IMR-90 (cell line): ENCODE measurements at regions not wholly inside any gene's neighbourhood (a gene's known extent, or its start where the extent isn't known, plus 50 kb on each side); places are given as distances from the start of the nearest gene placed in this dataset.

Experiments
- ATAC-seq: fragments of 200-7000 bp; cut with Tn5 transposase; 2 replicates; pipeline ENCODE4 v1.9.1; 2020; ENCODE audit warnings: low read depth, mild to moderate bottlenecking, moderate library complexity
- BruUV-seq: library from RNA; stranded (reverse); fragments of 400-500 nt; replicated peaks from 2 replicates; lab custom pipeline; 2021; lab: Mats Ljungman, UMichigan
- CTCF ChIA-PET: fragments of 300-600 bp; formaldehyde crosslinking; extraction: SDS; loops from one replicate; lab custom pipeline; 2021; ENCODE audit warnings: antibody characterized with exemption; lab: Yijun Ruan, JAX
- POLR2A ChIA-PET: fragments of 300-600 bp; sonication (Branson Sonifier 250); formaldehyde crosslinking; loops from one replicate; lab custom pipeline; 2022; ENCODE audit warnings: antibody characterized with exemption; ENCODE audit not compliant: unreplicated experiment; lab: Charles Lee
- DNase-seq: peaks from one replicate; pipeline ENCODE4 v3.0.0; 2013
- H2AFZ ChIP-seq: replicated peaks from 2 replicates; pipeline ENCODE3; 2013; ENCODE audit warnings: low read length, mild to moderate bottlenecking; ENCODE audit not compliant: poor library complexity
- H2AK5ac ChIP-seq: 2 replicates; pipeline ENCODE4 v1.6.1; 2013; ENCODE audit warnings: low read depth, low read length, inconsistent platforms
- H2AK9ac ChIP-seq: replicated peaks from 2 replicates; pipeline ENCODE3; 2013; ENCODE audit warnings: mild to moderate bottlenecking, low read depth, low read length, moderate library complexity; ENCODE audit not compliant: poor library complexity
- H2BK120ac ChIP-seq: 2 replicates; pipeline ENCODE4 v1.6.1; 2013; ENCODE audit warnings: low read depth, low read length, inconsistent platforms
- H2BK15ac ChIP-seq: 3 replicates; pipeline ENCODE4 v1.6.1; 2013; ENCODE audit warnings: low read depth, low read length, inconsistent platforms
- H2BK20ac ChIP-seq: 2 replicates; pipeline ENCODE4 v1.6.1; 2013; ENCODE audit warnings: low read depth, mild to moderate bottlenecking, inconsistent platforms, low read length, moderate library complexity
- H2BK5ac ChIP-seq: 2 replicates; pipeline ENCODE4 v1.6.1; 2013; ENCODE audit warnings: mild to moderate bottlenecking, low read depth, low read length, inconsistent platforms; ENCODE audit not compliant: poor library complexity, severe bottlenecking
- H3K14ac ChIP-seq: replicated peaks from 2 replicates; pipeline ENCODE4 v1.6.1; 2013; ENCODE audit warnings: low read depth, low read length, inconsistent platforms
- H3K18ac ChIP-seq: 2 replicates; pipeline ENCODE4 v1.6.1; 2013; ENCODE audit warnings: low read depth, low read length, control low read depth
- H3K23ac ChIP-seq: 2 replicates; pipeline ENCODE4 v1.6.1; 2013; ENCODE audit warnings: low read depth, low read length, inconsistent platforms
- H3K27ac ChIP-seq: 2 replicates; pipeline ENCODE4 v1.5.1; 2013; ENCODE audit warnings: mild to moderate bottlenecking, control low read depth, low read length; ENCODE audit not compliant: insufficient read depth
- H3K27me3 ChIP-seq: 2 replicates; pipeline ENCODE4 v1.6.1; 2013; ENCODE audit warnings: low read length; ENCODE audit not compliant: control insufficient read depth, insufficient read depth
- H3K36me3 ChIP-seq: 2 replicates; pipeline ENCODE4 v1.6.1; 2013; ENCODE audit warnings: low read length, mixed read lengths; ENCODE audit not compliant: control insufficient read depth, insufficient read depth
- H3K4ac ChIP-seq: 2 replicates; pipeline ENCODE4 v1.6.1; 2013; ENCODE audit warnings: low read depth, low read length, inconsistent platforms
- H3K4me1 ChIP-seq: 2 replicates; pipeline ENCODE4 v1.6.1; 2013; ENCODE audit warnings: low read length, mixed read lengths; ENCODE audit not compliant: control insufficient read depth, insufficient read depth
- H3K4me2 ChIP-seq: 2 replicates; pipeline ENCODE4 v1.6.1; 2013; ENCODE audit warnings: low read depth, mild to moderate bottlenecking, control low read depth, low read length, moderate library complexity
- H3K4me3 ChIP-seq: 2 replicates; pipeline ENCODE4 v1.5.1; 2013; ENCODE audit warnings: low read depth, mild to moderate bottlenecking, control low read depth, low read length, moderate library complexity; ENCODE audit not compliant: insufficient read depth
- H3K56ac ChIP-seq: 2 replicates; pipeline ENCODE4 v1.6.1; 2013; ENCODE audit warnings: low read length, inconsistent platforms; ENCODE audit not compliant: insufficient read depth; ENCODE audit errors: extremely low read depth
- H3K79me1 ChIP-seq, 2 experiments: 2 replicates each; pipeline ENCODE4 v1.6.1; 2013; ENCODE audit warnings: low read length in 2 of 2, inconsistent platforms in 1 of 2, low read depth in 1 of 2
- H3K9ac ChIP-seq: 2 replicates; pipeline ENCODE4 v1.6.1; 2013; ENCODE audit warnings: low read depth, low read length, control low read depth
- H3K9me1 ChIP-seq: 2 replicates; pipeline ENCODE4 v1.6.1; 2013; ENCODE audit warnings: low read length, inconsistent platforms; ENCODE audit not compliant: insufficient read depth
- H3K9me3 ChIP-seq: 2 replicates; pipeline ENCODE4 v1.6.1; 2013; ENCODE audit warnings: low read length; ENCODE audit not compliant: control insufficient read depth, insufficient read depth
- H4K20me1 ChIP-seq: 2 replicates; pipeline ENCODE4 v1.6.1; 2013; ENCODE audit warnings: low read length, inconsistent platforms; ENCODE audit not compliant: insufficient read depth
- H4K5ac ChIP-seq: 2 replicates; pipeline ENCODE4 v1.6.1; 2013; ENCODE audit warnings: mild to moderate bottlenecking, low read depth, low read length, control low read depth
- H4K8ac ChIP-seq, 2 experiments: 2 replicates each; pipeline ENCODE4 v1.6.1; 2013; ENCODE audit warnings: low read depth in 2 of 2, low read length in 2 of 2, control low read depth in 1 of 2, inconsistent platforms in 1 of 2
- H4K91ac ChIP-seq: 2 replicates; pipeline ENCODE4 v1.6.1; 2013; ENCODE audit warnings: low read depth, low read length, inconsistent platforms; ENCODE audit not compliant: insufficient read depth
- CEBPB ChIP-seq: IDR thresholded peaks from 2 replicates; pipeline ENCODE4 v1.6.1; 2012; ENCODE audit warnings: low read depth, low read length, improper control_type of control experiment
- CHD1 ChIP-seq: IDR thresholded peaks from 2 replicates; pipeline ENCODE4 v1.6.1; 2012; ENCODE audit warnings: low read depth, low read length, improper control_type of control experiment
- CTCF ChIP-seq: conservative IDR thresholded peaks from 2 replicates; pipeline ENCODE4 v1.5.1; 2012; ENCODE audit warnings: mild to moderate bottlenecking, low read depth, low read length, improper control_type of control experiment
- ELK1 ChIP-seq: fragments of 150-350 bp; IDR thresholded peaks from 2 replicates; pipeline ENCODE4 v1.6.1; 2016; ENCODE audit warnings: low read depth, mild to moderate bottlenecking, low read length, moderate library complexity, borderline replicate concordance
- FOS ChIP-seq: fragments of 150-350 bp; IDR thresholded peaks from 2 replicates; pipeline ENCODE4 v1.6.1; 2016; ENCODE audit warnings: low read depth, low read length
- MAZ ChIP-seq: IDR thresholded peaks from 2 replicates; pipeline ENCODE4 v1.6.1; 2012; ENCODE audit warnings: low read depth, mild to moderate bottlenecking, low read length, improper control_type of control experiment, moderate library complexity, borderline replicate concordance
- MXI1 ChIP-seq: IDR thresholded peaks from 2 replicates; pipeline ENCODE4 v1.6.1; 2012; ENCODE audit warnings: low read depth, mild to moderate bottlenecking, low read length, moderate library complexity, borderline replicate concordance
- NFE2L2 ChIP-seq: fragments of 150-350 bp; IDR thresholded peaks from 2 replicates; pipeline ENCODE4 v1.6.1; 2016; ENCODE audit warnings: low read depth, mild to moderate bottlenecking, low read length
- POLR2A ChIP-seq: IDR thresholded peaks from 2 replicates; pipeline ENCODE4 v1.6.1; 2012; ENCODE audit warnings: mild to moderate bottlenecking, low read depth, low read length
- RAD21 ChIP-seq: IDR thresholded peaks from 2 replicates; pipeline ENCODE4 v1.6.1; 2012; ENCODE audit warnings: low read length, improper control_type of control experiment
- RCOR1 ChIP-seq: IDR thresholded peaks from 2 replicates; pipeline ENCODE4 v1.6.1; 2012; ENCODE audit warnings: mild to moderate bottlenecking, low read length, improper control_type of control experiment; ENCODE audit not compliant: insufficient replicate concordance
- RFX5 ChIP-seq: IDR thresholded peaks from 2 replicates; pipeline ENCODE4 v1.8.0; 2012; ENCODE audit warnings: low read depth, mild to moderate bottlenecking, low read length, moderate library complexity
- SMC3 ChIP-seq: fragments of 150-350 bp; IDR thresholded peaks from 2 replicates; pipeline ENCODE4 v1.6.1; 2016; ENCODE audit warnings: low read depth, mild to moderate bottlenecking, antibody characterized with exemption, low read length, moderate library complexity
- WGBS, 2 experiments: methylation state at CpG; one replicate each; pipeline versions ENCODE4 v1.1.5 to v1.1.7; 2013; ENCODE audit warnings: missing lambda C conversion rate in 2 of 2; ENCODE audit not compliant: insufficient read length in 1 of 2; ENCODE audit errors: extremely low coverage in 2 of 2; 5-methylcytosine and 5-hydroxymethylcytosine counted together
- dilution Hi-C: fragments of 300-500 bp; cut with HindIII; formaldehyde crosslinking; loops from one replicate; pipeline ENCODE4 v1.14.3; 2018; ENCODE audit warnings: low sequenced_read_pairs; ENCODE audit not compliant: unreplicated experiment
- in situ Hi-C: fragments of 300-500 bp; cut with MboI; formaldehyde crosslinking; loops from 3 replicates; pipeline ENCODE4 v1.14.3; 2019; ENCODE audit warnings: low sequenced_read_pairs, inconsistent platforms, mixed read lengths
- intact Hi-C: fragments of 100-400 bp; cut with micrococcal nuclease; formaldehyde crosslinking; loops from 2 replicates; pipeline ENCODE4 v1.10.0; 2022

- Histone ChIP-seq H3K27me3 (no peaks in the 10 kb centered on the region), H4K91ac (no peak overlapping the region), H3K9ac (no peak overlapping the region), H3K9me3 (peaks cover 3% of the 10 kb centered on the region; the same call in 1 of the 2 replicates), H3K4ac (no peak overlapping the region; the same call in 1 of the 2 replicates), H3K4me3 (no peak overlapping the region), H2BK120ac (no peak overlapping the region), H3K23ac (no peak overlapping the region), H2BK20ac (no peak overlapping the region), H2BK15ac (no peak overlapping the region; the same call in 2 of the 3 replicates), H4K5ac (no peak overlapping the region), H2AK9ac (no peak overlapping the region), H4K20me1 (no peaks in the 10 kb centered on the region), H4K8ac (no peak overlapping the region), H3K4me2 (no peak overlapping the region), H3K14ac (no peak overlapping the region), H2AFZ (no peak overlapping the region), H3K56ac (no peak overlapping the region), H3K36me3 (no peaks in the 10 kb centered on the region), H2BK5ac (no peak overlapping the region), H3K18ac (no peak overlapping the region), H2AK5ac (no peak overlapping the region), H3K9me1 (peaks cover 22% of the 10 kb centered on the region), H3K4me1 (peaks cover 21% of the 10 kb centered on the region), H3K27ac (no peak overlapping the region), H3K79me1 (no peaks in the 10 kb centered on the region)
- dilution Hi-C loops = no loop called here
- POLR2A ChIA-PET = no interaction called here
- no peak for DNase-seq
- in situ Hi-C loops = no loop called here
- TF ChIP-seq ELK1 (no peak), CHD1 (no peak), NFE2L2 (no peak), MXI1 (no peak), CTCF (no peak), SMC3 (no peak), CEBPB (no peak), RAD21 (no peak), RCOR1 (no peak), MAZ (no peak), FOS (no peak), POLR2A (no peak), RFX5 (no peak)
- CTCF ChIA-PET = no interaction called here
- no peak for ATAC-seq
- WGBS, 2 experiments = 50% methylated on average over 1 of the region's 7 CpGs; no CpG with 5 or more reads in 1 of the 2 experiments
- no TSS peak for BruUV-seq
- intact Hi-C loops = no loop called here
Observed at GRCh38 chr16:80296034-80296433, 244.8 kb upstream of the DYNLRB2 start.
